Lower leg skin (tissue), 3 donors: ENCODE measurements at regions not wholly inside any gene's neighbourhood (a gene's known extent, or its start where the extent isn't known, plus 50 kb on each side); places are given as distances from the start of the nearest gene placed in this dataset.

Experiments
- POLR2A ChIP-seq, 2 donors: fragments of 450-650 bp; IDR thresholded peaks; one replicate each; pipeline ENCODE4 v1.6.1; 2016 to 2017; ENCODE audit warnings: antibody characterized with exemption in 2 of 2, mild to moderate bottlenecking in 1 of 2, moderate library complexity in 1 of 2
- TF ChIP-seq, protein P1 (sequence below), 3 donors: fragments of 450-650 bp; IDR thresholded peaks; one replicate each; pipeline ENCODE4 v1.5.1; 2016; ENCODE audit warnings: antibody characterized with exemption in 3 of 3, mild to moderate bottlenecking in 3 of 3, moderate library complexity in 2 of 3

DNA sequence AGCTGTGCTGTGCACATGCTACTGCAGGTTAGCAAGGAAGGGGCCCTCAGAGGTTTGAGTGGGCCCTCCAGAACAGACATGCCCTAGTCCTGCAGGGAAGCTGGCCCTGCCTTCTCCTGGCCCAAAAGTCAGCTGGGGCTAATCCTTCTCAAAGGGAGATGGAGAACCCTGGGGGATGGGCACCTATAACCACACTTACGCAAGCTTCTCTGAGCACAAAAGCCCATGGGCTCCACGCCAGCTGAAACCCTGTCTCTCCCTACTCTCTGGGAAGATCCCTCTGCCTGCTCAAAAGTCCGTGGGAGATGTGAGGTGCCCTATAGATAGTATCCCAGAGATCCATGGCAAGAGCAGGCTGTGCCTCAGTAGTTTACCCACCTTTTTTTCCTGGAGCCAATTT, 58.9 kb upstream of the DKK2 start:
- TF ChIP-seq, protein P1, sequence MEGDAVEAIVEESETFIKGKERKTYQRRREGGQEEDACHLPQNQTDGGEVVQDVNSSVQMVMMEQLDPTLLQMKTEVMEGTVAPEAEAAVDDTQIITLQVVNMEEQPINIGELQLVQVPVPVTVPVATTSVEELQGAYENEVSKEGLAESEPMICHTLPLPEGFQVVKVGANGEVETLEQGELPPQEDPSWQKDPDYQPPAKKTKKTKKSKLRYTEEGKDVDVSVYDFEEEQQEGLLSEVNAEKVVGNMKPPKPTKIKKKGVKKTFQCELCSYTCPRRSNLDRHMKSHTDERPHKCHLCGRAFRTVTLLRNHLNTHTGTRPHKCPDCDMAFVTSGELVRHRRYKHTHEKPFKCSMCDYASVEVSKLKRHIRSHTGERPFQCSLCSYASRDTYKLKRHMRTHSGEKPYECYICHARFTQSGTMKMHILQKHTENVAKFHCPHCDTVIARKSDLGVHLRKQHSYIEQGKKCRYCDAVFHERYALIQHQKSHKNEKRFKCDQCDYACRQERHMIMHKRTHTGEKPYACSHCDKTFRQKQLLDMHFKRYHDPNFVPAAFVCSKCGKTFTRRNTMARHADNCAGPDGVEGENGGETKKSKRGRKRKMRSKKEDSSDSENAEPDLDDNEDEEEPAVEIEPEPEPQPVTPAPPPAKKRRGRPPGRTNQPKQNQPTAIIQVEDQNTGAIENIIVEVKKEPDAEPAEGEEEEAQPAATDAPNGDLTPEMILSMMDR (IDR thresholded peaks at IDR 0.05): no peak
- no peak for TF ChIP-seq POLR2A (IDR thresholded peaks at IDR 0.05)
